ENCODE measurements at regions not wholly inside any gene's neighbourhood (a gene's known extent, or its start where the extent isn't known, plus 50 kb on each side); places are given as distances from the start of the nearest gene placed in this dataset.
"Not testable (repeated sequence)": the region's sequence is repeated elsewhere in the genome, so short reads cannot be mapped to it uniquely, and the experiment has no call there.

DNA sequence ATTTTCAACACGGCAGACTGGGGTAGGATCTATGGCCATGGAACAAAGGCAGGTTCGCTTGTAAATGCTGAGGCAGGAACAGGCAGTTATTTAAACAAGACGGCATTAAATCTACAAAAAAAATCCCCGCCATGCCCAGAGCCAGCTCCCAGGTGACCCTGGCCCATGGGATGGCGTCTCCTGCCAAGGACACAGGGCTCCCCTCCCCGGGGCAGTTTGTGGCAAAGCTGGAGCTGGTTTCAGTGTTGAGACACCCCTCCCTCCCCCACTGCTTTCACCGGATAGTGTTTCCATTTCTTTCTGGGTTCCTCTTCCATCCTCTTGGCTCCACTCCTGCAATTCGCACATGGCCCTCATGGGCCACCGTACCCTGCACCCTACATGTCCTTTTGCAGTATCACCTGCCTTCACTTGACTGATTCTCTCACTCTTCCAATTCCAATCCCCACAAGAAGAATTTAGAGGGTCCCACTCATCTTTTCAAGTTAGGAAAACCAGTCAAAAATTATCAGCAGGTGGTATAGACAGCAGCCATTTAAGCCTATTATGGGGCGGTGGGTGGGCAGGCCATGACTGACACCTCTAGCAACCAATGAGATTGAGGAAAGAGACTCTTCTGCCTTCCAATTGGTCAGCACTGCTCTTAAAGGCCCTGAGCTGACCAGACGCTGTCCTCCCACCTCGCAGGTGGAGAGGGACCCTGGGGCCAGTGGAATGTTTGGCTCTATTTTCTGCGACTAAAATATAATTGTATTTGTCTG is 52.0 kb downstream of the OLIG1 start:
- DNase-seq (ENCODE audit: low read depth, low spot score), result peak; percentile 61

DNA sequence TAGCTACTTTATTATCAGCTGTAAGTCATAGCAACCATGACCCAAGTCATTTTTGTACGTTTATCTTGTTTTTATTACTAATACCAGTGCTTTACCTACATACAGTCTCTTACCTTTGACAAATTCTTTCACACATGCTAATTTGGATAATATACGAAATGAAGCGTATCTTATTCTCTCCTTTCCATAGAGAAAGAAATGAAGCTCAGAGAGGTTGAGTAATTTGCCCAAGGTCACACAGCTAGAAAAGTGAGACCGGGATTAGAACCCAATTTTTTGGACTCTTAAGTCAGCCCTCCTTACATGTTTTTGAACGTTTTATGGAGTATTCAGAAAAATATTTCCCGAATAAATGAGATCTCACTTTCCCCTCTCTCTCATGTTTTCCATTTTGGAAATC is 52.6 kb downstream of the OLIG1 start:
- no peak for DNase-seq (ENCODE audit: low read depth, low spot score)

DNA sequence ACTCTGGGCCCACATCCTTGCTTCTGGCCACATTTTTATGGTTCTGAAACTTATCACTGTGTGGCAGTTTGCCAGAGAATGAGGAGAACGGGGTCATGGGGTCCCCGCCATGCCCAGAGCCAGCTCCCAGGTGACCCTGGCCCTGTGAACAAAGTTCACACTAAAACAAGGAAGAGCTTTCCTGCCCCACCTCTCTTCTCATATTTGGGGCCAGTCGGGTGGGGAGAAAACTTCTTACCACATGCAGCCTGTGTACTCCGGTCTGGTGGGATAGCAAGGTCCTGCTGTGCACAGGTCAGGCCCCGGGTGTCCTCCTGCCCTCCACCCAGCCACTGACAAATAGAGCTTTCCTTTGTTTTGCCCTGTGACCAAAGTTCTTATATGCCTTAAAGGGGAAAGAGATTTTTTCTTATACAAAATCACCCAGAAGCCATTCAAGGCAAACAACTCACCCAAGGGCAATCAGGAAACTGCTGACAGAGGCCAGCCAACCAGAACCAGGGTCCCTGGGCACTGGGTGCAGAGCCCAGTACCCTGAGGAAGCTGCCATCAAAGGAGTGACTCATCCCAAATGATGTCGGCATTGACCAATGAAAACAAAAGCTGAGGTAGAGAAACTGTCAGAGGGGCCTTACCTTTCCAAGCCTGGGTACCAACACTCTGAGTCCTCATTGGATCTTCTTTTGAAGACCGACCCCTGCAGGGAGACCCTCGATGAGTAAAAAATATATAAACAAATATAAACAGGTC is 53.6 kb downstream of the OLIG1 start:
- DNase-seq (ENCODE audit: low read depth, low spot score), result no peak

DNA sequence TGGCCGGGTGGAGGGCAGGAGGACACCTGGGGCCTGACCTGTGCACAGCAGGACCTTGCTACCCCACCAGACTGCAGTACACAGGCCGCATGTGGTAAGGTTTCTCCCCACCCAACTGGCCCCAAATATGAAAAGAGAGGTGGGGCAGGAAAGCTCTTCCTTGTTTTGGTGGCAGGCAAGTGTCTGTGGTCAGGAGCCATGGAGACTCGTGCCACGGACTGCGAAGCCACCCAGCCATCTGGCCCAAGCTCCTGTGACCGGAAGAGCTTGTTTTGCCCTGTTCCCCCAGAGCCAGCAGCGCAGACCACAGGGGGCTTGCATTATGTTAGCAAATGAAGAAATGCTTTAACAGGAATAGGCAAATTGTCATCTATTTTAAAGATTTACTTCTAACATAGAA is 54.9 kb downstream of the OLIG1 start:
- DNase-seq (ENCODE audit: low read depth, low spot score), result no peak

DNA sequence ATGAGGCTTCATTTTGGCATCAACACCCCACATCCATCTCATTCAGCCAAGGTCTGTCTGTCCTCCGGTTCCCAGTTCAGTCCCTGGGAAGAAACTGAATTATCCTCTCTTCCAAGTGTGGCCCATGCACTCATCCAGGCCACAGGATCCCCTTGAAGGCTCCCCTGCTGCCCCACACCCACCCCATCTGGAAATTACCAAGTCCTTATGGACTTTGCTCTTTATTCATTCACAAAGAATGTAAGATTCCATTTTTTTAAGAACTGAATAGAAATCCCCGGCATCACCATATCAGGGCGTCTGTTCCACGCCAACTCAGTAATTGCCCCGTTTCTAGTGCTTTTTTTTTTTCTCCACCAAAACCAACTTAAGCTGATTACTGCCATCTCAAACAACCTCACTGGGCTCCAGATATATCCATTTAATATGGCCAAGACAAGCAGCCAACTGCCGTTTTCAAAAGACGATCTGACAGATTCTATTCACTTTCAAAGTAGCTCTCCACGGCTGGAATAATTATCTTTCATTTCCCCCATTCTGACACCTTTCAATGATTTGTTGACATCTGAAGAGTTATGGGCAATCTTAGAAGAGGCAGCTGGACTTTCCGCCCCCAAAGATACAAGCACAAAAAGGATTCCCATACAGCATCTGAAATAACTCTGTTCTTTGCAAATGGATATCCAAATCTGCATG is 55.9 kb downstream of the OLIG1 start:
- no peak for DNase-seq (ENCODE audit: low read depth, low spot score)

DNA sequence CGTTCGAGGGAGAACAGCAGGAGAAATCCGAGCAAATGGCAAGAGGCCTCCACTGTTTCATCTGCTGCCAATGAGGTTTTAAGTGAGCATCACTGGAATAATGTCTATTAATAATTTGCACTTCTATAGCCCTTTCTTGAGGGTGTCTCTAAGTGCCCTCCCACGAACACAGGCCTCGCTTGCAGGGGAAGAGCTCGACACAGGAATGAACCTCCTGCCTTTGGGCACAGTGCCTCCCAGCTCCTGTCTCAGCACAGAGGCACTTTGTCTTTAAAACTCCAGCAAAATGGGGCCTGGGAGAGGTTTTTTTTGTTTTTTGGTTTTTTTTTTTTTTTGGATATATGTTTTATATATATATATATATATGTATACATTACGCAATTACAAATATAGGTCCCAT is 56.6 kb downstream of the OLIG1 start:
- no peak for DNase-seq (ENCODE audit: low read depth, low spot score)

DNA sequence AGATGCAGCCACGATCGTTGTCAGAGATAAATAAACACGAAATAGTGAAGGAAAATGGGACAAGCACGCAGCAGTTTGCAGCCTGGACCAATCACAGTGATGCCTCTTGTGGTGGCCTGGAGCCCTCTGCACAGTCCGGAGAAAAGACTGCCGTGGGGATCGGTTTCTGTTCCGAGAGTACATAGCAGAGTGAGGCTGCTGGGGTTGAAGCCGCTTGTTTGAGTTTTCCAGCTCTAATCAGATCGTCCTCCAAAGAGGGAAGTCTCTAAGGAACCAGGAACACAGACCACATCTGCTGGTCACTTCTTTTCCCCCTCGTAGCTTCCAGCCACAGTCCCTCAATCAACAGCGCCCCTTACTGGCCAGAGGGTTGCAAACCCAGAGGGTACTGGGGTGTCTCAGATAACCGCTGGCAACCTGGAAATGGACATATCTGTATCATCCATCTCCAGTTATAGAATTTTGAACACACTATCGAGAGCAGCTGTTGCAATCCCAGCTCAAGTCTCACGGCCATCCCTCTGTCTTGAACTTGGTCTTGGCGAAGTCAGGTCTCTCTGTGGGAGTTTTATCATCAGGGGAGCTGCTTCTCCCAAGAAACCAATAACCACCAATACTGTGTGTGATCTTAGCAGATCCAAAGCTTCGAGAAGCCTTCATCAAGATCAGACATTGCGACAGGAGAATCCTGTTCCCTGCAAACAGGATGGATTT is 57.4 kb downstream of the OLIG1 start:
- no peak for DNase-seq (ENCODE audit: low read depth, low spot score)

DNA sequence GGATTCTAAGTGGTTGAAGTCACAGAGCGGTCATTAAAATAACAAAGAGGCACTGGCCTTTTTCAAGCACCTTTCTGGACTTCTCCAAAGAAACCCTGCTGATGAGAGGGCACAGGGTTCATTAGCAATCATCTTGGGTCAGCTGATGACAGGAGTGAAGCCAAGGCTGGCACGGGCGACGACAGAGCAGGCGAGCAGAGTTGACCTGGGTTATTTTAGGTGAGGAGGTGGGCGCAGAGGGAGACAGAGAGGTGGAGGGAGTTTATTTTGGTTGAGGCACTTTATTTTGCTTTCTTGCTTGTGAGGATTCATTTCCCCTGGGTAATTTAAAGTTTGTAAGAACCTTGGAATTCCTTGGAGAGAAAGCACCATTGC is 57.9 kb downstream of the OLIG1 start:
- DNase-seq (ENCODE audit: low read depth, low spot score), result no peak

DNA sequence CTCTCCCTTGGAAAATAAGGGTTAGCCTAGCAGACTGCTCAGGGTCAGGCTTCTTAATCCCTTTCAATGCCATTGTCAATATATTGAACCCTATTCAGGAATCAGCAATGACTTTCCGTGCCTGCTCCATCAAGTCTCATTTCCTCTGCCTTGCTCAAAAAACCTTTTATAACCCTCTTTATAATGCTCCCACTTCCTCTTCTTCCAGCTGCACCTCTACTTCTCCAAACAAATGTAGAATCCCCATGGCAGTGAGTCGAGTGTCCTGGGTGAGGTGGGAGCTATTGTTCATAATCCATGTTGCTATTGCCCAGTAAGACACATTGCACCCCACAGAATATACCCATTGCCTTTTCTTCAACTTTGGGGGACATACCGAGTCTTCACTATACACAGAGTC is 58.6 kb downstream of the OLIG1 start:
- DNase-seq (ENCODE audit: low read depth, low spot score), result no peak

DNA sequence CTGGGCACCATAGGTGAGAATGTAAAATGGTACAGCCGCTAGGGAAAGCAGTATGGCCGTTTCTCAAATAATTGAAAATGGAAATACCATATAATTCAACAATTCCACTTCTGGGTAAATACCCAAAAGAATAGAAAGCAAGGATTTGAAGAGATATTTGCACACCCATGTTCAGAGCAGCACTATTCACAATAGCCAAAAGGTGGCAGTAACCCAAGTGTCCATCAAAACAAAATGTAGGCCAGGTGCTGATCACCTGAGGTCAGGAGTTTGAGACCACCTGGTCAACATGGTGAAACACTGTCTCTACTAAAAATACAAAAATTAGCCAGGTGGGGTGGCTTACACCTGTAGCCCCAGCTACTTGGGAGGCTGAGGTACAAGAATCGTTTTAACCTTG is 62.1 kb downstream of the OLIG1 start:
- DNase-seq (ENCODE audit: low read depth, low spot score), result no peak

DNA sequence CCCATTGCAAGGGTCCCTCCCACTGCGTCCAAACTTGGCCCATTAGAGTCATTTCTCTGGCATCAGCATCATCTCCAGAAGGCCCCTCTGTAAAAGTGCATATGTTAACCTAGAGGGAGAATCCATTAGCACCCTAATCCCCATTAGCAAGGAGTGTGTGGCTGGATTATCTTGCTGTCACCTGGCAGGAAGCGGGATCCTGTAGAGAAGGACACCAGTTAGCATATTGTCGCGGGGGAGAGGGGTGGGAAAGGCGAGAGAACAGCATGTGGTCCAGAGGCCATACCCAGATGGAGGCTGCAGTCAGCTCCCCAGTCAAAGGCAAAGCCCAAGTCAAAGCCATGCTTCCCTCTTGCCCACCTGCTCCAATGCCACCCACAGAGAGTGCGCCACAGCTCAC is 64.0 kb downstream of the OLIG1 start:
- no peak for DNase-seq (ENCODE audit: low read depth, low spot score)

DNA sequence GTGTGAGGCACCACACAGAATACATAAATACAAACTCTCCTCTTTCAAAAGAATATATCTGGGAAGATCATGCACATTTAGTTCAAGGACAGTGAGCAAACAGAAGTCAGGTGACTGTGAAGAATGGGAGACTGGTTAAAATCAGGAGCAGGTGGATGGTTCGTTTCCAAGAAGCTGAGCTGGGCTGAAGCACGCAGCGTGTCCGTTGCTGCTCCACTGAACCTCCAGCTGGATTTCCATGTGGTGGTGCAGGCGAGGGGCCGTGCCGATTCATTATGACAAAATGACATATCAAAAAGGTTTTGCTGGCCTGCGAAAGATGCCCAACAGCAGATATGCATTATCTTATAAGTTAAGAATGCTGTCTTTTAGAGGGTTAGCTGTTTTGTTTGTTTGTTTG is 66.0 kb downstream of the OLIG1 start:
- no peak for DNase-seq (ENCODE audit: low read depth, low spot score)

DNA sequence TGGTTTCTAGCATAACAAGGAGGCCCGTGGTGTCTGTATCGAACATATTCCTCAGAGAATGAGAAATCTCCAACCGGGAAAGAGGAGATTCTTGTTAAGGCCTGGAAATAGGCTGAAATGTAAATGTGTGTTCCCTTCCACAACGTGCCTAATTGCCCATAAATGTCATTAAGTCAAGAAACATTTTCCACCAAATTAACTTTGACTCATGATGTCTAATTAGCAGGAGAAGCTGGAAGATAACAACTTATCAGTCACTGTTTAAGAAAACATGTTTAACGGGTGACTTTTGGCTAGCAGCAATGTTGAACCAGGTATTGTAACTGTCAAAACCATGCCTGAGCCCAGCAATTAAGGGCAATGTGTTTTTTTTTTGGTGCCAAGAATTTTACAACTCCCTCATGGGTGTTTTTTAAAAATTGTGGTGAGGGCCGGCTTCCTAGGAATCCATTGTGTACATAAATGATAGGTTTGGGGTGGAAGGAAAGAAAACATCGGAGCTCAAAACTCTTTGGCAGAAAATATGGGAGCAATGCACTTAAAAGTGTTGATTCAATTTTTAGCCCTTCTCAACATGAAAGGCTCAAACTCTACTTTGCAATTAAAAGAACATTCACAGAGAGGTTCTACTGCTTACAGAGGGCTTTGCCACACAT is 67.0 kb downstream of the OLIG1 start:
- DNase-seq (ENCODE audit: low read depth, low spot score), result no peak

DNA sequence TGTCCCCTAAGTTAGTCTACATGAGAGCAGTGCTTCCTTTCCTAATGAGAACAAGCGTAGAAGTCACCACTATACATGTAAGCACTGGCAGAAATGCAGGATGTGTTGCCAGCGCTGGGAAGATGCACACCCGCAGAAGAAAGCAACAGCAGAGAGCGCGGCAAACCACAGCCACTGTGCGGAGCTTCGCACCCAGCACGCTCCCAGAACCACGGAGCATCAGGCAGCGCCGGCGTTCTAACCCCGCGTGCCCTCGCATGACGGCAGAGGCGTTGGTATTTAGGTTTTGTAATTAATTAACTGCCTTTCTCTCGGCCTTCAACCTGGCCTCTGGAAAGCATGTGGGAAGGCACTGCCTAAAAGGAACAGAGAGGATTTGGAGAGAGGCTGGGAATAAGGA is 69.1 kb downstream of the OLIG1 start:
- no peak for DNase-seq (ENCODE audit: low read depth, low spot score)

DNA sequence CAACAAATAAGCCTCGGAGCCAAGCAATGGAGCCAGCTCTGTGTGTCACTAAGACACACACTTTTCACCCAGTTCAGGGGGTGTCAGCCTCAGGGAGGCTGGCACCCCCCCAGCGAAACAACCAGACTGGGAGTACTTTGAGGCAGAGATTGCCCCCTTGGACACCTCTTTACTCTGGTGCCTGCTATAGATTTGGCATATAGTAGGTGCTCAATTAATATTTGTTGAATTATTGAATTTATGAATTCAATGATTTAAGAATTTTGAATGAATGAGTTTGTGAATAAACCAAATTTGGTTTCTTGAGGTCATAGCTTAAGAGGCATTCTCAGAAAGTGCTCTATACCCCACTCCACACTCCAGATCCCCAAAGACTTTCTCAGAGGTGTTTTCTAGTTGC is 70.3 kb downstream of the OLIG1 start:
- DNase-seq (ENCODE audit: low read depth, low spot score), result no peak

DNA sequence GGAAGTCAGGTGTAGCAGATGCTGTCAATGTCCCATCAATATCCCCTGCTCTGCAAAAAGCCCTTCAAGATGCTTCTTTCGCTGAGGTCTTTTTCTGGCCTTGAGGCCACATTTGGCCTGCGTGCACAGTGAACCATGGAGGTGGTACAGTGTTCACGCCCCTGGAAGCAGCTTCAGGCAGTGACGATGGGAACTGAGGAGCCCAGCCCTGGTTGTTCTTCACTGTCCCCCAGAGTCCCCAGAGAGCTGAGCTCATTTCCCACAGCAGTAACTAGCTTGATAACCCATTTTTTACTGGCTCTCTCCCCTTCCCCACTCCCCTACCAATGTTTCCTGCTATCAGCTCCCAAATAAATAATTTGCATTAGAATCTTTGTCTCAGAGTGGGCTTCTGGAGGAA is 76.5 kb downstream of the OLIG1 start:
- DNase-seq (ENCODE audit: low read depth, low spot score), result no peak

DNA sequence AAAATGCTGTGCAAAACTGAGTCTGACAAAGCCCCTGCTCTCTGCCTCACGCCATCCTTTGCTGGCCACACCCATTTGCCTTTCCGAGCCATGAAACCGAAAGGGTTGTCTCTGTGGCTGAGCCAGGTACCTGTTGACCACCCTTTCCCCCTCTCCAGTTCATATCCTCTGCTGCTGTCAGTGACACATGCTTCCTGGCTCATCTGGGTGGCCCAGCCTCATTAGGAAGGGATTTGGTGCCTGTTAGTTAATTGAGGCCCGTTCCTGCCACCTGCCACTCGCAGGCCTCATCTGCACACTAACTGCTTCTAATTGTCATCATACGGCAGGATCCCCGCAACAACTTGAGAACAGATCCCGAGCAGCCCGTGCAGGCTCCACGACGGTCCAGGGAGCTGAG is 79.2 kb downstream of the OLIG1 start:
- no peak for DNase-seq (ENCODE audit: low read depth, low spot score)

DNA sequence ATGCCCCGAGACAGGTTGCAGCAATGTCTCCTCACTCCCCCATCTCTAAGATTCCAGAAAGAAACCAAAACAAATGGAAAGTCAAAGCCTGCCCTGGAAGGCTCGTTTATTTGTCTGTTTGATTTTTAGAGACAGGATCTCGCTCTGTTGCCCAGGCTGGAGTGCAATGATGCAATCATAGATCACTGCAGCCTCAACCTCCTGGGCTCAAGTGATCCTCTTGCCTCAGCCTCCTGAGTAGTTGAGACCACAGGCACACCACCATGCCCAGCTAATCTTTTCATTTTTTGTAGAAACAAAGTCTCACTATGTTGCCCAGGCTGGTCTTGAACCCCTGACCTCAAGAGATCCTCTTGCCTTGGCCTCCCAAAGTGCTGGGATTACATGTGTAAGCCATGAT is 78.8 kb upstream of the IFNAR2 start:
- not testable (repeated sequence) for DNase-seq (ENCODE audit: low read depth, low spot score)

DNA sequence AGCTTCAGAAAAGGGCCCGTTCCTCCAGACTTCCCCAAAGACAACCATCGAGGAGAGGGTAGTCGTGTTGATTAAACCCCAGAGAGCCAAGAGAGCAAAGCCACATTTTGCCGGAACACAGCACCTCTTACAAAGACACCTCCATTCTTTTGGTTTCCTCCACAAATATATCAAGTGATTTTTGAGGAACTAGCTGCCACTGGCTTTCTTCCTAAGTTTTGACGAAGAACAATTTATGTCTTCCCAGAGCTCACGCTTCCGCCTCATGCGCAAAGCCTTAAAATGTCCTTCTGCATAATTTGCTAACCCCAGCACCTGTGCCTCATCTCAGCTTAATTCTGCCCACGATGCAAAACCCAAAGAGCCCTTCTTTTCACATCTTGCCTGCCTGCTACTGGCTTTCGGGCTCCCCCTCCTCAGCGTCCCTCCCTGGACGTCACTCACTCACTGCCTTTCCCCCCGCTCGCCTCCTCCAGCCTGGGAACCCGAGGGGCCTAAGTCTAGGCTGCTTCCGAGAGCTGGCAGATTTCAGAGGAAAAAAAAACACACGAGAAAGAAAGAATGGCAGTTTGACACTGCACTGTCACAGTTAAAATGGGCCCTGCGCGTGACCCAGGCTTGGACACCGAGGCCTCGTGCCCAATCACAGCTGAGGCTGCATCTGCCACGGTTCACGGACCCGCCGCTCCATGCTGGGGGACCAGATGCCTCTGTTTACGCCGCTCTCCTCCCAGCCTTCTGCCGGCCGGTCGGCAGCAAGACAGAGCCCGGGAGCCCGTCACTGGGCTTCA is 77.6 kb upstream of the IFNAR2 start:
- no peak for DNase-seq (ENCODE audit: low read depth, low spot score)

DNA sequence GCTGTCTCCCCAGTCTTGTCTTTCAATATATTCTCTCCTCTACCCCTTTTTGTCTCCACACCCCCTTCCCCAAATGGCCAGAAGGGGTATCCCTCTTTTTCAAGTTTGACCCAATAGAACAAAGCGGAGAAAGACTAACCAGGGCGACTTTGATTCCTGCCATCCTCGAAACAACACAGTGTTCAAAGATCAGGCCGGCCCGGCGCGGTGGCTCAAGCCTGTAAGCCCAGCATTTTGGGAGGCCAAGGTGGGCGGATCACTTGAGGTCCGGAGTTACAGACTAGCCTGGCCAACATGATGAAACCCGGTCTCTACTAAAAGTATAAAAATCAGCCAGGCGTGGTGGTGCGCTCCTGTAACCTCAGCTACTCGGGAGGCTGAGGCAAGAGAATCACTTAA is 77.0 kb upstream of the IFNAR2 start:
- DNase-seq (ENCODE audit: low read depth, low spot score), result no peak

DNA sequence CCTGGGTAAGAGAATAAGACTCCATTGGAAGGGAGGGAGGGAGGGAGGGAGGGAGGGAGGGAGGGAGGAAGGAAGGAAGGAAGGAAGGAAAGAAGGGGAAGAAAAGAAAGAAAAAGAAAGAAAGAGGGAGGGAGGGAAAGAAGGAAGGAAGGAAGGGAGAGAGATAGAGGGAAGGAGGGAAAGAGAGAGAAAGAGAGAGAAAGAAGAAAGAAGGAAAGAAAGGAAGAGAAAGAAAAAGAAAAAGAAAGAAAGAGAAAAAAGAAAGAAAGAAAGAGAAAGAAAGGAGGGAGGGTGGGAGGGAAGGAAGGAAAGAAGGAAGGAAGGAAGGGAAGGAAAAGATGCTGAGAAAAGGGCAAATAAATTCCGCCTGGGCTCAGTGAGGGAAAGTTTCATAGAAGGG is 74.7 kb upstream of the IFNAR2 start:
- no peak for DNase-seq (ENCODE audit: low read depth, low spot score)
